B cell (primary cell): ENCODE measurements at regions not wholly inside any gene's neighbourhood (a gene's known extent, or its start where the extent isn't known, plus 50 kb on each side); places are given as distances from the start of the nearest gene placed in this dataset.

Experiments
- ATAC-seq: fragments of 200-7000 bp; cut with Tn5 transposase; one replicate; pipeline ENCODE4 v1.10.0; 2021; ENCODE audit warnings: low read depth, mild to moderate bottlenecking, moderate number of reproducible peaks, moderate library complexity
- CTCF ChIA-PET: fragments of 350-600 bp; sonication (Branson Sonifier 250); formaldehyde crosslinking; loops from one replicate; lab custom pipeline; 2021; ENCODE audit warnings: antibody characterized with exemption, inconsistent platforms; lab: Charles Lee
- POLR2A ChIA-PET: fragments of 350-600 bp; sonication (Branson Sonifier 250); formaldehyde crosslinking; loops from one replicate; lab custom pipeline; 2021; ENCODE audit warnings: antibody characterized with exemption; lab: Charles Lee
- DNase-seq: peaks from one replicate; pipeline ENCODE4 v3.0.0; 2013
- H2AFZ ChIP-seq: 2 replicates; pipeline ENCODE4 v1.6.1; 2012; ENCODE audit warnings: mild to moderate bottlenecking, low read depth, low read length; ENCODE audit not compliant: insufficient read depth, poor library complexity, severe bottlenecking
- H3K27ac ChIP-seq, 2 donors: 1 replicate in 1 of 2; 2 replicates in 1 of 2; pipeline ENCODE4 v1.5.1; 2012 to 2013; ENCODE audit warnings: low read length in 2 of 2, mild to moderate bottlenecking in 2 of 2, moderate library complexity in 1 of 2
- H3K27me3 ChIP-seq, 4 experiments: fragments of 200-600 bp in 1 of 4; sonication (generic) in 1 of 4; replicated peaks in 1 of 4; 1 replicate in 2 of 4; 2 replicates in 2 of 4; pipeline versions ENCODE4 v1.6.1 to v1.7.0; 2013 to 2016; ENCODE audit warnings: low read length in 3 of 4, mild to moderate bottlenecking in 2 of 4, mixed read lengths in 1 of 4, moderate library complexity in 1 of 4; ENCODE audit not compliant: insufficient read depth in 4 of 4, control insufficient read depth in 3 of 4; ENCODE audit errors: control extremely low read depth in 1 of 4
- H3K36me3 ChIP-seq, 2 experiments: replicated peaks in 1 of 2; 1 replicate in 1 of 2; 2 replicates in 1 of 2; pipeline versions ENCODE4 v1.6.1 to v1.7.1; 2013; ENCODE audit warnings: low read length in 1 of 2; ENCODE audit not compliant: insufficient read depth in 2 of 2, control insufficient read depth in 1 of 2; ENCODE audit errors: control extremely low read depth in 1 of 2, extremely low read depth in 1 of 2
- H3K4me1 ChIP-seq, 2 donors: fragments of 200-600 bp in 1 of 2; sonication (generic) in 1 of 2; 1 replicate in 1 of 2; 2 replicates in 1 of 2; pipeline versions ENCODE4 v1.5.1 to v1.6.1; 2013 to 2017; ENCODE audit warnings: low read length in 2 of 2; ENCODE audit not compliant: control insufficient read depth in 2 of 2, insufficient read depth in 2 of 2
- H3K4me2 ChIP-seq: replicated peaks from 2 replicates; pipeline ENCODE3; 2012; ENCODE audit warnings: mild to moderate bottlenecking, low read depth, low read length; ENCODE audit not compliant: poor library complexity, severe bottlenecking
- H3K4me3 ChIP-seq, 5 experiments: fragments of 200-600 bp in 1 of 5; sonication (generic) in 1 of 5; 1 replicate in 3 of 5; 2 replicates in 2 of 5; pipeline versions ENCODE4 v1.5.1 to v1.7.0; 2011 to 2016; ENCODE audit warnings: low read length in 4 of 5, mild to moderate bottlenecking in 4 of 5, low read depth in 2 of 5, control low read depth in 1 of 5, moderate library complexity in 1 of 5; ENCODE audit not compliant: insufficient read depth in 1 of 5; ENCODE audit errors: control extremely low read depth in 1 of 5, extremely low read depth in 1 of 5
- H3K79me2 ChIP-seq: fragments of 200-600 bp; sonication (generic); one replicate; pipeline ENCODE4 v1.6.0; 2016; ENCODE audit warnings: low read length; ENCODE audit not compliant: control insufficient read depth, insufficient read depth
- H3K9ac ChIP-seq: fragments of 200-600 bp; sonication (generic); 2 replicates; pipeline ENCODE4 v1.6.1; 2017; ENCODE audit warnings: mild to moderate bottlenecking, low read length, moderate library complexity
- H3K9me3 ChIP-seq, 3 donors: one replicate each; pipeline versions ENCODE4 v1.6.1 to v1.7.1; 2013; ENCODE audit warnings: low read length in 2 of 3; ENCODE audit not compliant: control insufficient read depth in 2 of 3, insufficient read depth in 1 of 3; ENCODE audit errors: control extremely low read depth in 1 of 3
- H4K20me1 ChIP-seq: 2 replicates; pipeline ENCODE4 v1.6.0; 2012; ENCODE audit warnings: mild to moderate bottlenecking, low read length; ENCODE audit not compliant: insufficient read depth, control insufficient read depth, poor library complexity, severe bottlenecking
- H3K27ac Mint-ChIP-seq: one replicate; pipeline ENCODE4 v1.8.0; 2021; ENCODE audit warnings: mixed read lengths
- H3K27me3 Mint-ChIP-seq: one replicate; pipeline ENCODE4 v1.8.0; 2021; ENCODE audit warnings: mixed read lengths
- H3K4me1 Mint-ChIP-seq: one replicate; pipeline ENCODE4 v1.8.0; 2021; ENCODE audit warnings: mixed read lengths
- H3K4me3 Mint-ChIP-seq: one replicate; pipeline ENCODE4 v1.8.0; 2021; ENCODE audit warnings: mixed read lengths
- H3K9me3 Mint-ChIP-seq: one replicate; pipeline ENCODE4 v1.8.0; 2022; ENCODE audit warnings: mixed read lengths; ENCODE audit not compliant: insufficient read depth
- CTCF ChIP-seq: fragments of 200-600 bp; IDR thresholded peaks from one replicate; pipeline ENCODE4 v1.8.0; 2022; ENCODE audit warnings: antibody characterized with exemption, mild to moderate bottlenecking
- EZH2 ChIP-seq: IDR thresholded peaks from 2 replicates; pipeline ENCODE4 v1.6.1; 2012; ENCODE audit warnings: borderline replicate concordance, low read depth, mild to moderate bottlenecking, moderate library complexity, low read length; ENCODE audit not compliant: insufficient read depth, poor library complexity, severe bottlenecking
- WGBS: methylation state at CpG from one replicate; pipeline ENCODE4 v1.1.5; 2013; ENCODE audit warnings: missing lambda C conversion rate; ENCODE audit not compliant: insufficient coverage; 5-methylcytosine and 5-hydroxymethylcytosine counted together
- intact Hi-C: fragments of 100-400 bp; cut with micrococcal nuclease; formaldehyde crosslinking; loops from one replicate; pipeline ENCODE4 v1.10.0; 2022

DNA sequence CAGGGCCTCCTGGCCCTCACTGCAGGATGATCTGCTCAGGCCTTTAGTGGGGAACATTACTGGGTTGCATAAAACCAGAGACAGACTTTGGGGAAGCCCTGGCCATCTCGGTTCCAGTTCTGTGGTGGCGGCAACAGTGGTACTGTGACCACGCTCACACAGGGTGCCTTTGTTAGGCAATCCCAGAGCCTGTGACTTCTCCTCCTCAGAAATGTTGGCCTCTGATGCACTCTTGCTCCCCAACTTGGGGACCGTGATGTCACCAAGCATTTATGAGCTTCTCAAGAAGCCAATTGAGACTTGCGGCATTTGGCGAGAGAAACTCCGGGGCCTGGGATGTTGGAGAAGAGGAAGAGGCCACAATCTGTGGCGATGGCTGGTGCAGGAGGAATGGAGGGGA lies 80.9 kb upstream of the PKDCC start:
- Histone ChIP-seq H3K27ac (no peak overlapping the region), H2AFZ (no peak overlapping the region), H3K4me1 (no peaks in the 10 kb centered on the region), H3K4me2 (no peak overlapping the region), H3K27me3 (peaks cover 0 to 3% (median 0%) of the 10 kb centered on the region in 4 experiments), H3K36me3 (no peaks in the 10 kb centered on the region), H3K4me3 (no peak overlapping the region), H3K9ac (no peak overlapping the region), H4K20me1 (no peaks in the 10 kb centered on the region), H3K9me3 (no peaks in the 10 kb centered on the region), H3K79me2 (no peaks in the 10 kb centered on the region)
- Mint-ChIP-seq H3K4me3 (no peak overlapping the region), H3K27ac (no peak overlapping the region), H3K9me3 (no peaks in the 10 kb centered on the region), H3K27me3 (peaks cover 21% of the 10 kb centered on the region), H3K4me1 (no peaks in the 10 kb centered on the region)
- ATAC-seq (no peak), DNase-seq (no peak)
- TF ChIP-seq EZH2 (no peak), CTCF (no peak)
- 91% methylated on average over 8 of the region's 8 CpGs for WGBS
- intact Hi-C loops = no loop called here
- POLR2A ChIA-PET = no interaction called here
- CTCF ChIA-PET = no interaction called here

- no peaks in the 10 kb centered on the region for H3K9me3 Mint-ChIP-seq
- ATAC-seq (no peak), DNase-seq (no peak)
- Histone ChIP-seq H3K27ac (no peak overlapping the region), H3K9ac (no peak overlapping the region), H3K4me1 (no peaks in the 10 kb centered on the region), H3K4me2 (no peak overlapping the region), H4K20me1 (no peaks in the 10 kb centered on the region), H3K36me3 (no peaks in the 10 kb centered on the region), H3K79me2 (no peaks in the 10 kb centered on the region), H3K4me3 (no peak overlapping the region), H2AFZ (no peak overlapping the region), H3K27me3 (peaks cover 0 to 3% (median 0%) of the 10 kb centered on the region in 4 experiments), H3K9me3 (no peaks in the 10 kb centered on the region)
- no peak overlapping the region for H3K4me3 Mint-ChIP-seq
- WGBS = 89% methylated on average over 12 of the region's 13 CpGs
- no peaks in the 10 kb centered on the region for H3K4me1 Mint-ChIP-seq
- intact Hi-C loops = no loop called here
- H3K27ac Mint-ChIP-seq = no peak overlapping the region
- TF ChIP-seq CTCF = no peak
- no peak for TF ChIP-seq EZH2
- POLR2A ChIA-PET = no interaction called here
- peaks cover 25% of the 10 kb centered on the region for H3K27me3 Mint-ChIP-seq
- CTCF ChIA-PET = no interaction called here
These were observed 80.2 kb upstream of the PKDCC start for GRCh38 chr2:41967476-41968181.
